Mucosa of descending colon (tissue), 3 donors: ENCODE measurements at regions not wholly inside any gene's neighbourhood (a gene's known extent, or its start where the extent isn't known, plus 50 kb on each side); places are given as distances from the start of the nearest gene placed in this dataset.

ENCODE experiments used
- ATAC-seq: fragments of 200-7000 bp; cut with Tn5 transposase; one replicate; pipeline ENCODE4 v1.9.1; 2020; ENCODE audit warnings: mild to moderate bottlenecking, moderate library complexity
- DNase-seq, 3 donors: peaks; one replicate each; pipeline ENCODE4 v3.0.0-alpha.2; 2020
- H3K36me3 ChIP-seq: fragments of 200-600 bp; one replicate; pipeline ENCODE4 v1.8.0; 2021; ENCODE audit warnings: low read depth, mild to moderate bottlenecking
- H3K4me1 ChIP-seq: fragments of 200-600 bp; one replicate; pipeline ENCODE4 v1.8.0; 2021; ENCODE audit warnings: low read depth, mild to moderate bottlenecking
- H3K4me3 ChIP-seq: fragments of 200-600 bp; one replicate; pipeline ENCODE4 v1.8.0; 2021; ENCODE audit warnings: mild to moderate bottlenecking
- H3K9me3 ChIP-seq: fragments of 200-600 bp; one replicate; pipeline ENCODE4 v1.8.0; 2021; ENCODE audit warnings: mild to moderate bottlenecking
- CTCF ChIP-seq: fragments of 200-600 bp; IDR thresholded peaks from one replicate; pipeline ENCODE4 v1.8.0; 2022; ENCODE audit warnings: antibody characterized with exemption, mild to moderate bottlenecking
- intact Hi-C, 2 donors: fragments of 100-400 bp; cut with DNase I in 1 of 2; cut with micrococcal nuclease in 1 of 2; formaldehyde crosslinking; loops; one replicate each; pipeline versions ENCODE4 v1.11.0 to v1.11.1; 2022; cut with DNase I, micrococcal nuclease
- donor health status: DM: no; HTN: no; CAD: no; lungs with moderate emphysema.
- donor health status: DM: no; HTN: no; CAD: no.
- donor health status: DM: no; HTN: yes; CAD: no.

- ATAC-seq (no peak), DNase-seq (no peak)
- Histone ChIP-seq H3K4me3 (no peak overlapping the region), H3K36me3 (no peaks in the 10 kb centered on the region), H3K4me1 (no peaks in the 10 kb centered on the region), H3K9me3 (peaks cover 8% of the 10 kb centered on the region)
- no peak for TF ChIP-seq CTCF
- intact Hi-C loops, result no loop called here
These were observed 132.7 kb upstream of the HABP2 start for GRCh38 chr10:113420057-113420732.

- ATAC-seq, result no peak
These were observed 131.8 kb upstream of the HABP2 start for GRCh38 chr10:113420733-113421675.

GRCh38 chr10:113422371-113422770 is 130.5 kb upstream of the HABP2 start:
- intact Hi-C loops, result no loop called here
- no peak for ATAC-seq
- no peak for DNase-seq
- peaks cover 8% of the 10 kb centered on the region for H3K9me3 ChIP-seq
- H3K4me1 ChIP-seq, result no peaks in the 10 kb centered on the region
- TF ChIP-seq CTCF, result no peak
- no peak overlapping the region for H3K4me3 ChIP-seq
- no peaks in the 10 kb centered on the region for H3K36me3 ChIP-seq

More at GRCh38 chr10:113420733-113421675, 131.8 kb upstream of the HABP2 start:
- intact Hi-C loops, result no loop called here
- Histone ChIP-seq H3K4me3 (no peak overlapping the region), H3K36me3 (no peaks in the 10 kb centered on the region), H3K9me3 (peaks cover 8% of the 10 kb centered on the region), H3K4me1 (no peaks in the 10 kb centered on the region)
- no peak for TF ChIP-seq CTCF
- DNase-seq, result no peak

- H3K36me3 ChIP-seq, result no peaks in the 10 kb centered on the region
- DNase-seq (no peak), ATAC-seq (no peak)
- intact Hi-C loops, result no loop called here
- peaks cover 8% of the 10 kb centered on the region for H3K9me3 ChIP-seq
- no peaks in the 10 kb centered on the region for H3K4me1 ChIP-seq
- no peak overlapping the region for H3K4me3 ChIP-seq
- TF ChIP-seq CTCF, result no peak
These were observed 128.7 kb upstream of the HABP2 start for GRCh38 chr10:113423981-113424721.

GRCh38 chr10:113425008-113425407 is 127.8 kb upstream of the HABP2 start:
- intact Hi-C loops, result no loop called here
- Histone ChIP-seq H3K4me1 (no peaks in the 10 kb centered on the region), H3K36me3 (no peaks in the 10 kb centered on the region), H3K4me3 (no peak overlapping the region), H3K9me3 (peaks cover under 1% of the 10 kb centered on the region)
- DNase-seq (no peak), ATAC-seq (no peak)
- no peak for TF ChIP-seq CTCF
